MM.1S (cell line): ENCODE measurements at regions not wholly inside any gene's neighbourhood (a gene's known extent, or its start where the extent isn't known, plus 50 kb on each side); places are given as distances from the start of the nearest gene placed in this dataset.

Experiments used
- EZH2 ChIP-seq: fragments of 300-600 bp; sonication (generic); optimal IDR thresholded peaks from 2 replicates; pipeline ENCODE3; 2017; ENCODE audit warnings: low read depth, mild to moderate bottlenecking, antibody characterized with exemption, low read length, mixed read lengths
- EZH2phosphoT487 ChIP-seq: fragments of 300-600 bp; sonication (generic); IDR thresholded peaks from 2 replicates; pipeline ENCODE4 v1.6.1; 2018; ENCODE audit warnings: antibody characterized with exemption, low read length
- TF ChIP-seq, protein P1 (sequence below): fragments of 300-600 bp; sonication (generic); IDR thresholded peaks from 2 replicates; pipeline ENCODE4 v1.5.1; 2016; ENCODE audit warnings: antibody characterized with exemption, low read length, mixed read lengths

DNA sequence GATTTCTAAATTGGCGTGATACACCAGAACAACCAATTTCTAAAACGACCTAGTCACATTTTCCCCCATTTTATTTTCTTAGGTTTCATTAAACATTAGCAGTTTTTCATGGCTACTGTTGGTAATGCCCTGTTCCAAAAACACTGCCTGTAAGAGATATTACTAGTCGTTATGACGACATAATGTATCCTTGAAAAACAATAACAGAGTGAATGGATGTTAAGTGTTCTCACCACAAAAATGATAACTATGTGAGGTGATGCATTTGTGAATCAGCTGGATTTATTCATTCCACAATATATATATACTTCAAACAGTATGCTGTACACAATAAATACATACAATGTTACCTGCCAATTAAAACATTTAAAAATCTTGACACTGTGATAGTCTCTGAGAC is 1147.6 kb upstream of the PCDH10 start:
- TF ChIP-seq EZH2phosphoT487 (no peak), EZH2 (no peak)
- TF ChIP-seq, protein P1, sequence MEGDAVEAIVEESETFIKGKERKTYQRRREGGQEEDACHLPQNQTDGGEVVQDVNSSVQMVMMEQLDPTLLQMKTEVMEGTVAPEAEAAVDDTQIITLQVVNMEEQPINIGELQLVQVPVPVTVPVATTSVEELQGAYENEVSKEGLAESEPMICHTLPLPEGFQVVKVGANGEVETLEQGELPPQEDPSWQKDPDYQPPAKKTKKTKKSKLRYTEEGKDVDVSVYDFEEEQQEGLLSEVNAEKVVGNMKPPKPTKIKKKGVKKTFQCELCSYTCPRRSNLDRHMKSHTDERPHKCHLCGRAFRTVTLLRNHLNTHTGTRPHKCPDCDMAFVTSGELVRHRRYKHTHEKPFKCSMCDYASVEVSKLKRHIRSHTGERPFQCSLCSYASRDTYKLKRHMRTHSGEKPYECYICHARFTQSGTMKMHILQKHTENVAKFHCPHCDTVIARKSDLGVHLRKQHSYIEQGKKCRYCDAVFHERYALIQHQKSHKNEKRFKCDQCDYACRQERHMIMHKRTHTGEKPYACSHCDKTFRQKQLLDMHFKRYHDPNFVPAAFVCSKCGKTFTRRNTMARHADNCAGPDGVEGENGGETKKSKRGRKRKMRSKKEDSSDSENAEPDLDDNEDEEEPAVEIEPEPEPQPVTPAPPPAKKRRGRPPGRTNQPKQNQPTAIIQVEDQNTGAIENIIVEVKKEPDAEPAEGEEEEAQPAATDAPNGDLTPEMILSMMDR: no peak
